ENCODE measurements at regions not wholly inside any gene's neighbourhood (a gene's known extent, or its start where the extent isn't known, plus 50 kb on each side); places are given as distances from the start of the nearest gene placed in this dataset.

DNA sequence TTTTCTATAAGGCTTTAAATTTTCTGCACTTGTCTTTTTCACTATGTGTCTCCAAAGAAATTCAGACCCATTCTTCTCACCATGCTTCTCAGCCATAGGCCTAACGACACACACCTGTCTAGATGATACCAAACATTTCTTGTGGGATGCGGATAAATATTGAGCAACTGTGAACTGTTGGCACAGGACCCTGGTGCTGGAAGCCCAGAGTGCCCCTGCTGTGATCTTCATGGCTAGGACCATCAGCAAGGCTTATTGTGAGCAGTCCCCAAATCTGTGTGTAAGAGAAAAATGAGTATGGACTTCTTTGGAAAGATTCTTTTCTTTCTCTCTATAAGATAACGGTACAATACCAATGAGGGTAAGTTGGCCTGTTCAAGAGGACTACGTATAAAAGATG lies 54.1 kb upstream of the NCK2 start:
- TF ChIP-seq POLR2AphosphoS5 (IDR thresholded peaks at IDR 0.05; ENCODE audit: low read depth, low read length) (no peak), POLR2A (IDR thresholded peaks at IDR 0.05; ENCODE audit: low read depth, low read length) (no peak)
